ENCODE measurements at regions not wholly inside any gene's neighbourhood (a gene's known extent, or its start where the extent isn't known, plus 50 kb on each side); places are given as distances from the start of the nearest gene placed in this dataset.

DNA sequence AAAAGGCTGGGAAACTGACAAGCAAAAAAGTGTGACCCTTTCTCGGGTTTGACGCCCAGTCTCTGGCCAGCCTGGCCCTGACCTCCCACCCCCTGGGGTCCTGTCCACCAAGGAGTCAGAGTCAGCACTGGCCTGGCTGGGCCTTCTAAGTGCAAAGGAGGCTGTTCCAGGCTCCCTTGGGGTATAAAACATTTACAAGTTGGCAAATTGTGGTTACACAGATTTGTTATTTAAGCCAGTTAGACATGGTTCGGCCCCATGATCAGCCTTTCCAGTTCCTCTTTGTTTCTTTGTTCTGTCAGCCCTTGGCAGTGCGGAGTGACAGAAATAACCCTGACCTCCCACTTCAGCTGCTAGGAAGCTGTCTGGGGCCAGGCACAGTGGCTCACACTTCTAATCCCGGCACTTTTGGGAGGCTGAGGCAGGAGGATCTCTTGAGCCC lies 161.6 kb upstream of the RAB4A start:
- Histone ChIP-seq H3K4me3 (no peak overlapping the region), H3K27ac (peak overlapping the region; percentile 32 to 67 (median 58)), H3K9me3 (no peaks in the 10 kb centered on the region), H3K36me3 (no peaks in the 10 kb centered on the region), H3K4me1 (peaks cover 13 to 24% (median 16%) of the 10 kb centered on the region in 4 donors), H3K27me3 (no peaks in the 10 kb centered on the region)
- in situ Hi-C loops (cut with MboI; ENCODE audit: low pct_ligation_motif_present in 1 of 4, low pct_unique_long_range_greater_than_20kb in 1 of 4, low sequenced_read_pairs in 3 of 4) (no loop called here), intact Hi-C loops (cut with DNase I; ENCODE audit: low total_unique reads) (no loop called here)
- no peak for DNase-seq
- no peak for TF ChIP-seq POLR2A (IDR thresholded peaks at IDR 0.05)
- TF ChIP-seq EP300 (IDR thresholded peaks at IDR 0.05; ENCODE audit: low read depth) = no peak
- no peak for TF ChIP-seq POLR2AphosphoS5 (IDR thresholded peaks at IDR 0.05)
- TF ChIP-seq, protein P1, sequence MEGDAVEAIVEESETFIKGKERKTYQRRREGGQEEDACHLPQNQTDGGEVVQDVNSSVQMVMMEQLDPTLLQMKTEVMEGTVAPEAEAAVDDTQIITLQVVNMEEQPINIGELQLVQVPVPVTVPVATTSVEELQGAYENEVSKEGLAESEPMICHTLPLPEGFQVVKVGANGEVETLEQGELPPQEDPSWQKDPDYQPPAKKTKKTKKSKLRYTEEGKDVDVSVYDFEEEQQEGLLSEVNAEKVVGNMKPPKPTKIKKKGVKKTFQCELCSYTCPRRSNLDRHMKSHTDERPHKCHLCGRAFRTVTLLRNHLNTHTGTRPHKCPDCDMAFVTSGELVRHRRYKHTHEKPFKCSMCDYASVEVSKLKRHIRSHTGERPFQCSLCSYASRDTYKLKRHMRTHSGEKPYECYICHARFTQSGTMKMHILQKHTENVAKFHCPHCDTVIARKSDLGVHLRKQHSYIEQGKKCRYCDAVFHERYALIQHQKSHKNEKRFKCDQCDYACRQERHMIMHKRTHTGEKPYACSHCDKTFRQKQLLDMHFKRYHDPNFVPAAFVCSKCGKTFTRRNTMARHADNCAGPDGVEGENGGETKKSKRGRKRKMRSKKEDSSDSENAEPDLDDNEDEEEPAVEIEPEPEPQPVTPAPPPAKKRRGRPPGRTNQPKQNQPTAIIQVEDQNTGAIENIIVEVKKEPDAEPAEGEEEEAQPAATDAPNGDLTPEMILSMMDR (IDR thresholded peaks at IDR 0.05) = no peak
- WGBS, 2 donors (ENCODE audit: low coverage in 1 of 2) = 58% methylated on average over 5 of the region's 5 CpGs; no CpG with 5 or more reads in 1 of the 2 donors

DNA sequence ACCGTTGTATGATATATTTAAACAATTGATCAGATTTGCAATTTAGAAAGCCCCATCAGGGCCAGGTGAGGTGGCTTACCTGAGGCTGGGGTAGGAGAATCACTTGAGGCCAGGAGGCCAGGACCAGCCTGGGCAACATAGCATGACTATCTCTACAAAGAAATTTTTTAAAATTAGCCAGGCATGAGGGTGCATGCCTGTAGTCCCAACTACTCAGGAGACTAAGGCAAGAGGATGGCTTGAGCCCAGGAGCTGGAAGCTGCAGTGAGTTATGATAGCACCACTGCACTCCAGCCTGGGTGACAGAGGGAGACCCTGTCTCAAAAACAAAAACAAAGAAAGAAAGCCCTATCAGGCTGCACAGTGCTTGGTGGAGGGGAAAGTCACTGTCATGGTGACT lies 159.9 kb upstream of the RAB4A start:
- intact Hi-C loops (cut with DNase I; ENCODE audit: low total_unique reads) (loop anchor here (10.0 kb wide), 1 partner anchor 316 kb away; no protein-coding TSS in a partner anchor), in situ Hi-C loops (cut with MboI; ENCODE audit: low pct_ligation_motif_present in 1 of 4, low pct_unique_long_range_greater_than_20kb in 1 of 4, low sequenced_read_pairs in 3 of 4) (no loop called here)
- Histone ChIP-seq H3K27ac (no peak overlapping the region), H3K4me3 (no peak overlapping the region), H3K36me3 (no peaks in the 10 kb centered on the region), H3K9me3 (no peaks in the 10 kb centered on the region), H3K4me1 (peaks cover 13 to 30% (median 16%) of the 10 kb centered on the region in 4 donors), H3K27me3 (no peaks in the 10 kb centered on the region)
- TF ChIP-seq POLR2A (IDR thresholded peaks at IDR 0.05) (no peak), POLR2AphosphoS5 (IDR thresholded peaks at IDR 0.05) (no peak), EP300 (IDR thresholded peaks at IDR 0.05; ENCODE audit: low read depth) (no peak)
- TF ChIP-seq, protein P1 (IDR thresholded peaks at IDR 0.05) = no peak
- no peak for DNase-seq
- WGBS, 2 donors (ENCODE audit: low coverage in 1 of 2) = 57 to 86% methylated on average over 1 of the region's 1 CpG

DNA sequence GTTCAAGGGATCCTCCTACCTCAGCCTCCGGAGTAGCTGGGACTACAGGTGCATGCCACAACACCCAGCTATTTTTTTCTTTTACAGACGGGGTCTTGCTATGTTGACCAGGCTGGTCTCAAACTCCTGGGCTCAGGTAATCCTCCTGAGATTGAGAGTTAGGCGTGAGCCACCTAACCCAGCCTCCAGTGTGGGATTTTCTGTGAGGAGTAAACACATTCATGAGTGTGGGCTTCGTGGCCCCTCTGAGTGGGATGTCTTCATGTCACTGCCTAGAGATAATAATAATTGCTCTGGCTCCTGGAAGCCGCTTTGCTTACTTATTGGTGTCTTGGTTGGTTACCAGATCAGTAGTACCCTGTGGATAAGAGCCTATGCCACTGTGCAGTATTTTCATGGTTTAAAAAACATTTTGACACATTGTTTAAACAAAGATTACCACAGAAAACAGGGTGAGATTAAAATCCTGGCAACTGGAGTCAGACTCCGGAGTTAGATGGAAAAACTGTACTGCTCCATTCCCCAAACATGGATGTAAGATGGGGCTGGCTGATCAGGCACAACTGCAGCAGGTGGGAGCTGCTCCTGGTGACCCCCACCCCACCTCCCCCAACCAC lies 159.1 kb upstream of the RAB4A start:
- H3K9me3 ChIP-seq = no peaks in the 10 kb centered on the region
- H3K4me1 ChIP-seq = peaks cover 13 to 30% (median 16%) of the 10 kb centered on the region in 4 donors
- no peaks in the 10 kb centered on the region for H3K27me3 ChIP-seq
- intact Hi-C loops (cut with DNase I; ENCODE audit: low total_unique reads) (loop anchor here (10.0 kb wide), 1 partner anchor 317 kb away; no protein-coding TSS in a partner anchor), in situ Hi-C loops (cut with MboI; ENCODE audit: low pct_ligation_motif_present in 1 of 4, low pct_unique_long_range_greater_than_20kb in 1 of 4, low sequenced_read_pairs in 3 of 4) (no loop called here)
- H3K27ac ChIP-seq = peak overlapping the region in 1 of 4 donors; percentile 25
- 78 to 100% methylated on average over 2 to 6 of the region's 6 CpGs for WGBS, 2 donors (ENCODE audit: low coverage in 1 of 2)
- H3K36me3 ChIP-seq = no peaks in the 10 kb centered on the region
- H3K4me3 ChIP-seq = no peak overlapping the region
- TF ChIP-seq, protein P1 (IDR thresholded peaks at IDR 0.05) = no peak
- TF ChIP-seq POLR2AphosphoS5 (IDR thresholded peaks at IDR 0.05) = peak in 1 of 3 donors; percentile 35
- no peak for TF ChIP-seq POLR2A (IDR thresholded peaks at IDR 0.05)
- TF ChIP-seq EP300 (IDR thresholded peaks at IDR 0.05; ENCODE audit: low read depth) = no peak
- no peak for DNase-seq

- Histone ChIP-seq H3K4me1 (peaks cover 16 to 40% (median 20%) of the 10 kb centered on the region in 4 donors), H3K9me3 (no peaks in the 10 kb centered on the region), H3K27ac (no peak overlapping the region), H3K27me3 (no peaks in the 10 kb centered on the region), H3K36me3 (no peaks in the 10 kb centered on the region), H3K4me3 (no peak overlapping the region)
- 87 to 100% methylated on average over 1 to 3 of the region's 3 CpGs for WGBS, 2 donors (ENCODE audit: low coverage in 1 of 2)
- intact Hi-C loops (cut with DNase I; ENCODE audit: low total_unique reads) (loop anchor here (10.0 kb wide), 1 partner anchor 318 kb away; no protein-coding TSS in a partner anchor), in situ Hi-C loops (cut with MboI; ENCODE audit: low pct_ligation_motif_present in 1 of 4, low pct_unique_long_range_greater_than_20kb in 1 of 4, low sequenced_read_pairs in 3 of 4) (no loop called here)
- no peak for TF ChIP-seq POLR2AphosphoS5 (IDR thresholded peaks at IDR 0.05)
- TF ChIP-seq EP300 (IDR thresholded peaks at IDR 0.05; ENCODE audit: low read depth) = no peak
- no peak for TF ChIP-seq POLR2A (IDR thresholded peaks at IDR 0.05)
- TF ChIP-seq, protein P1 (IDR thresholded peaks at IDR 0.05) = no peak
- DNase-seq = no peak
Observed at GRCh38 chr1:229112832-229113548, 157.9 kb upstream of the RAB4A start.
